ENCODE measurements at regions not wholly inside any gene's neighbourhood (a gene's known extent, or its start where the extent isn't known, plus 50 kb on each side); places are given as distances from the start of the nearest gene placed in this dataset.

GRCh38 chrX:13232484-13232883 is 87.4 kb downstream of the ATXN3L start:
- no peaks in the 10 kb centered on the region; the same call in 1 of the 2 replicates for H3K9me3 ChIP-seq
- H3K4me3 ChIP-seq (ENCODE audit: low read depth in 2 of 2, low read length in 1 of 2): no peak overlapping the region
- H3K4me1 ChIP-seq (ENCODE audit: control insufficient read depth in 1 of 2, insufficient read depth in 2 of 2, low read depth in 1 of 2, low read length in 1 of 2): no peaks in the 10 kb centered on the region
- peaks cover 0 to 3% of the 10 kb centered on the region in 2 experiments for H3K36me3 ChIP-seq (replicated peaks in 1 of 2; ENCODE audit: control insufficient read depth in 1 of 2, insufficient read depth in 2 of 2, low read length in 1 of 2)
- CTCF ChIA-PET: no interaction called here
- no peak for TF ChIP-seq MAX (IDR thresholded peaks at IDR 0.05; ENCODE audit: low read depth)
- no peak for TF ChIP-seq YY1 (IDR thresholded peaks at IDR 0.05; ENCODE audit: low read depth)
- no peak for TF ChIP-seq REST (IDR thresholded peaks at IDR 0.05; ENCODE audit: low read depth, low read length)
- no peak for TF ChIP-seq SIN3A (IDR thresholded peaks at IDR 0.05; ENCODE audit: borderline replicate concordance, low read depth, low read length)
- TF ChIP-seq USF1 (IDR thresholded peaks at IDR 0.05; ENCODE audit: borderline replicate concordance, low read depth): no peak
- TF ChIP-seq FOXM1 (IDR thresholded peaks at IDR 0.05; ENCODE audit: low read depth): no peak
- no peak for TF ChIP-seq MXI1 (IDR thresholded peaks at IDR 0.05; ENCODE audit: low read depth, low read length)
- H3F3A ChIP-seq (replicated peaks; ENCODE audit: insufficient read depth): peaks cover 9% of the 10 kb centered on the region
- H3K9me2 ChIP-seq: no peaks in the 10 kb centered on the region
- POLR2A ChIA-PET: no interaction called here
- no peaks in the 10 kb centered on the region for H3K27me3 ChIP-seq (ENCODE audit: insufficient read depth)
- no peak for DNase-seq
- H4K20me1 ChIP-seq (ENCODE audit: insufficient read depth): no peaks in the 10 kb centered on the region
- no peak overlapping the region for H2AFZ ChIP-seq (ENCODE audit: low read depth)
- H3K4me2 ChIP-seq: no peak overlapping the region
- H3K9ac ChIP-seq: no peak overlapping the region
- H3K79me2 ChIP-seq (ENCODE audit: insufficient read depth): no peaks in the 10 kb centered on the region
- H3K27ac ChIP-seq (ENCODE audit: low read depth in 2 of 2, low read length in 1 of 2): no peak overlapping the region

- H3K4me1 ChIP-seq (ENCODE audit: control insufficient read depth in 1 of 2, insufficient read depth in 2 of 2, low read depth in 1 of 2, low read length in 1 of 2): peaks cover 2 to 23% of the 10 kb centered on the region in 2 experiments
- H3K9me2 ChIP-seq: no peaks in the 10 kb centered on the region
- POLR2A ChIA-PET: no interaction called here
- peak; percentile 51; the same call in 1 of the 2 replicates for TF ChIP-seq TCF12 (IDR thresholded peaks at IDR 0.05)
- TF ChIP-seq RAD21 (IDR thresholded peaks at IDR 0.05; ENCODE audit: low read length): no peak
- H3K9me3 ChIP-seq: no peaks in the 10 kb centered on the region
- no peak overlapping the region for H2AFZ ChIP-seq (ENCODE audit: low read depth)
- H3K79me2 ChIP-seq (ENCODE audit: insufficient read depth): no peaks in the 10 kb centered on the region
- H3K4me3 ChIP-seq (ENCODE audit: low read depth in 2 of 2, low read length in 1 of 2): no peak overlapping the region
- H4K20me1 ChIP-seq (ENCODE audit: insufficient read depth): no peaks in the 10 kb centered on the region
- H3F3A ChIP-seq (replicated peaks; ENCODE audit: insufficient read depth): peaks cover 25% of the 10 kb centered on the region
- no peak for DNase-seq
- H3K27ac ChIP-seq (ENCODE audit: low read depth in 2 of 2, low read length in 1 of 2): peak overlapping the region; percentile 22 to 93; a peak in 2 of 4 replicates
- no peak overlapping the region for H3K9ac ChIP-seq
- peaks cover 0 to 3% of the 10 kb centered on the region in 2 experiments for H3K36me3 ChIP-seq (replicated peaks in 1 of 2; ENCODE audit: control insufficient read depth in 1 of 2, insufficient read depth in 2 of 2, low read length in 1 of 2)
- no peak overlapping the region for H3K4me2 ChIP-seq
- H3K27me3 ChIP-seq (ENCODE audit: insufficient read depth): no peaks in the 10 kb centered on the region
- CTCF ChIA-PET: no interaction called here
Measured at GRCh38 chrX:13226214-13226613, 93.6 kb downstream of the ATXN3L start.
